Tibial nerve (tissue), 4 donors: ENCODE measurements at regions not wholly inside any gene's neighbourhood (a gene's known extent, or its start where the extent isn't known, plus 50 kb on each side); places are given as distances from the start of the nearest gene placed in this dataset.

ENCODE experiments used
- DNase-seq, 2 donors: peaks; one replicate each; pipeline ENCODE4 v3.0.0-alpha.2; 2019; ENCODE audit warnings: low spot score in 2 of 2
- H3K27ac ChIP-seq, 4 donors: fragments of 200-600 bp; sonication (generic) in 3 of 4; one replicate each; pipeline ENCODE4 v1.5.1; 2017 to 2019; ENCODE audit warnings: mild to moderate bottlenecking in 1 of 4
- H3K27me3 ChIP-seq, 2 donors: fragments of 200-600 bp; sonication (generic) in 1 of 2; one replicate each; pipeline versions ENCODE4 v1.5.1 to v1.6.0; 2017 to 2019
- H3K36me3 ChIP-seq, 3 donors: fragments of 200-600 bp; sonication (generic); one replicate each; pipeline ENCODE4 v1.5.1; 2018 to 2019
- H3K4me1 ChIP-seq, 4 donors: fragments of 200-600 bp; sonication (generic) in 3 of 4; one replicate each; pipeline ENCODE4 v1.5.1; 2017 to 2019
- H3K4me3 ChIP-seq, 4 donors: fragments of 200-600 bp; sonication (generic) in 3 of 4; one replicate each; pipeline ENCODE4 v1.5.1; 2017 to 2019; ENCODE audit warnings: mild to moderate bottlenecking in 1 of 4, moderate library complexity in 1 of 4
- H3K9me3 ChIP-seq, 4 donors: fragments of 200-600 bp; sonication (generic) in 3 of 4; one replicate each; pipeline ENCODE4 v1.5.1; 2017 to 2019
- CTCF ChIP-seq, 5 experiments: fragments of 200-600 bp in 3 of 5; fragments of 450-650 bp in 2 of 5; sonication (generic) in 3 of 5; IDR thresholded peaks; one replicate each; pipeline ENCODE4 v1.5.1; 2016 to 2019; ENCODE audit warnings: antibody characterized with exemption in 5 of 5, mild to moderate bottlenecking in 3 of 5, moderate library complexity in 2 of 5
- EP300 ChIP-seq, 2 donors: sonication (generic); formaldehyde crosslinking; IDR thresholded peaks; one replicate each; pipeline ENCODE4 v1.6.1; 2017; ENCODE audit warnings: antibody characterized with exemption in 2 of 2, mild to moderate bottlenecking in 1 of 2
- POLR2A ChIP-seq, 2 donors: fragments of 450-650 bp; IDR thresholded peaks; one replicate each; pipeline ENCODE4 v1.6.1; 2017; ENCODE audit warnings: antibody characterized with exemption in 2 of 2, mild to moderate bottlenecking in 2 of 2, moderate library complexity in 2 of 2
- WGBS, 2 donors: methylation state at CpG; one replicate each; pipeline ENCODE4 v1.1.5; 2018; 5-methylcytosine and 5-hydroxymethylcytosine counted together

GRCh38 chr1:200248541-200248940, 161.3 kb downstream of the ZNF281 start:
- TF ChIP-seq CTCF (IDR thresholded peaks at IDR 0.05) (no peak), POLR2A (IDR thresholded peaks at IDR 0.05) (no peak), EP300 (IDR thresholded peaks at IDR 0.05) (no peak)
- no peak for DNase-seq
- no peak overlapping the region for H3K4me3 ChIP-seq
- no peak overlapping the region for H3K27ac ChIP-seq
- no peaks in the 10 kb centered on the region for H3K4me1 ChIP-seq
- no peaks in the 10 kb centered on the region for H3K36me3 ChIP-seq
- 63% methylated on average over 8 of the region's 8 CpGs for WGBS, 2 donors
- peaks cover 0 to 24% of the 10 kb centered on the region in 2 donors for H3K27me3 ChIP-seq
- no peaks in the 10 kb centered on the region for H3K9me3 ChIP-seq

GRCh38 chr1:200247518-200247917, 162.3 kb downstream of the ZNF281 start:
- Histone ChIP-seq H3K27ac (no peak overlapping the region), H3K27me3 (peaks cover 0 to 29% of the 10 kb centered on the region in 2 donors), H3K4me1 (no peaks in the 10 kb centered on the region), H3K9me3 (no peaks in the 10 kb centered on the region), H3K36me3 (no peaks in the 10 kb centered on the region), H3K4me3 (no peak overlapping the region)
- TF ChIP-seq EP300 (IDR thresholded peaks at IDR 0.05) (no peak), CTCF (IDR thresholded peaks at IDR 0.05) (no peak), POLR2A (IDR thresholded peaks at IDR 0.05) (no peak)
- WGBS, 2 donors = 28 to 33% methylated on average over 14 of the region's 14 CpGs
- DNase-seq = no peak

GRCh38 chr1:200245473-200245872, 164.4 kb downstream of the ZNF281 start:
- no peak for DNase-seq
- no peaks in the 10 kb centered on the region for H3K4me1 ChIP-seq
- H3K27me3 ChIP-seq = peaks cover 0 to 35% of the 10 kb centered on the region in 2 donors
- H3K4me3 ChIP-seq = no peak overlapping the region
- H3K36me3 ChIP-seq = no peaks in the 10 kb centered on the region
- no peak overlapping the region for H3K27ac ChIP-seq
- WGBS, 2 donors = 71 to 72% methylated on average over 7 of the region's 7 CpGs
- no peaks in the 10 kb centered on the region for H3K9me3 ChIP-seq
- TF ChIP-seq POLR2A (IDR thresholded peaks at IDR 0.05) (no peak), EP300 (IDR thresholded peaks at IDR 0.05) (no peak), CTCF (IDR thresholded peaks at IDR 0.05) (no peak)

GRCh38 chr1:200243042-200243437, 166.8 kb downstream of the ZNF281 start:
- Histone ChIP-seq H3K27me3 (peaks cover 0 to 42% of the 10 kb centered on the region in 2 donors), H3K27ac (peak overlapping the region in 1 of 4 donors; percentile 7), H3K4me3 (no peak overlapping the region), H3K36me3 (no peaks in the 10 kb centered on the region), H3K4me1 (no peaks in the 10 kb centered on the region), H3K9me3 (no peaks in the 10 kb centered on the region)
- TF ChIP-seq CTCF (IDR thresholded peaks at IDR 0.05) = no peak
- no peak for TF ChIP-seq POLR2A (IDR thresholded peaks at IDR 0.05)
- no peak for TF ChIP-seq EP300 (IDR thresholded peaks at IDR 0.05)
- DNase-seq = no peak
- 47 to 53% methylated on average over 11 of the region's 11 CpGs for WGBS, 2 donors

GRCh38 chr1:200242110-200243041, 167.5 kb downstream of the ZNF281 start:
- H3K4me1 ChIP-seq = no peaks in the 10 kb centered on the region
- H3K27ac ChIP-seq = peak overlapping the region in 1 of 4 donors; percentile 7
- TF ChIP-seq CTCF (IDR thresholded peaks at IDR 0.05) (no peak), EP300 (IDR thresholded peaks at IDR 0.05) (no peak), POLR2A (IDR thresholded peaks at IDR 0.05) (no peak)
- peaks cover 0 to 36% of the 10 kb centered on the region in 2 donors for H3K27me3 ChIP-seq
- no peak for DNase-seq
- H3K9me3 ChIP-seq = no peaks in the 10 kb centered on the region
- WGBS, 2 donors = 38 to 40% methylated on average over 15 of the region's 15 CpGs
- no peak overlapping the region for H3K4me3 ChIP-seq
- no peaks in the 10 kb centered on the region for H3K36me3 ChIP-seq
